LNCaP clone FGC (cell line): ENCODE measurements at regions not wholly inside any gene's neighbourhood (a gene's known extent, or its start where the extent isn't known, plus 50 kb on each side); places are given as distances from the start of the nearest gene placed in this dataset.
"Not testable (repeated sequence)": the region's sequence is repeated elsewhere in the genome, so short reads cannot be mapped to it uniquely, and the experiment has no call there.

Source experiments
- DNase-seq: peaks from one replicate; pipeline ENCODE4 v3.0.0-alpha.2; 2011; ENCODE audit warnings: low read depth
- H3K4me3 ChIP-seq: 2 replicates; pipeline ENCODE4 v1.5.1; 2011; ENCODE audit warnings: mild to moderate bottlenecking, low read depth, low read length, control low read depth
- TF ChIP-seq, protein P1 (sequence below): IDR thresholded peaks from 2 replicates; pipeline ENCODE4 v1.5.1; 2012; ENCODE audit warnings: mild to moderate bottlenecking; ENCODE audit not compliant: control insufficient read depth, insufficient read depth; ENCODE audit errors: extremely low read depth

DNA sequence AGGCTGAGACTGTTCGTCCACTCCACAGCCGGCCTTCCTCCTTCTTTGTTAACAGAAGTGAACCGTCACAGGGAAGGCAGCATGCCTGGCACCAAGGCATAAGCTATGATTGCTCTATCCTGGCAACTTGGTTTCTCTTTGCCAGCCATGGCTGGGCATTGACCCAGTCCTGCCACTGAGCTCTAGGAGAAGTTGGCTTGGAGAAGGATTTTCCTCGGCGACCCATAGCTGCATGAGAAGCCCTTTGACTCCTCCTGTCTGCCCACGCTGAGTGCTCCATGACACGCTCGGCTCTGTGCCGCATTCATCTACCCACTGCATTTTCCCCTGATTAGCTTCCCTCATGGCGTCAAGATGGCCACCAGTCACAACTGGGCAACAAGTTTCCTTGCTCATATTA, 111.8 kb upstream of the EXOC2 start:
- H3K4me3 ChIP-seq, result no peak overlapping the region
- DNase-seq, result no peak
- TF ChIP-seq, protein P1, sequence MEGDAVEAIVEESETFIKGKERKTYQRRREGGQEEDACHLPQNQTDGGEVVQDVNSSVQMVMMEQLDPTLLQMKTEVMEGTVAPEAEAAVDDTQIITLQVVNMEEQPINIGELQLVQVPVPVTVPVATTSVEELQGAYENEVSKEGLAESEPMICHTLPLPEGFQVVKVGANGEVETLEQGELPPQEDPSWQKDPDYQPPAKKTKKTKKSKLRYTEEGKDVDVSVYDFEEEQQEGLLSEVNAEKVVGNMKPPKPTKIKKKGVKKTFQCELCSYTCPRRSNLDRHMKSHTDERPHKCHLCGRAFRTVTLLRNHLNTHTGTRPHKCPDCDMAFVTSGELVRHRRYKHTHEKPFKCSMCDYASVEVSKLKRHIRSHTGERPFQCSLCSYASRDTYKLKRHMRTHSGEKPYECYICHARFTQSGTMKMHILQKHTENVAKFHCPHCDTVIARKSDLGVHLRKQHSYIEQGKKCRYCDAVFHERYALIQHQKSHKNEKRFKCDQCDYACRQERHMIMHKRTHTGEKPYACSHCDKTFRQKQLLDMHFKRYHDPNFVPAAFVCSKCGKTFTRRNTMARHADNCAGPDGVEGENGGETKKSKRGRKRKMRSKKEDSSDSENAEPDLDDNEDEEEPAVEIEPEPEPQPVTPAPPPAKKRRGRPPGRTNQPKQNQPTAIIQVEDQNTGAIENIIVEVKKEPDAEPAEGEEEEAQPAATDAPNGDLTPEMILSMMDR, result no peak

DNA sequence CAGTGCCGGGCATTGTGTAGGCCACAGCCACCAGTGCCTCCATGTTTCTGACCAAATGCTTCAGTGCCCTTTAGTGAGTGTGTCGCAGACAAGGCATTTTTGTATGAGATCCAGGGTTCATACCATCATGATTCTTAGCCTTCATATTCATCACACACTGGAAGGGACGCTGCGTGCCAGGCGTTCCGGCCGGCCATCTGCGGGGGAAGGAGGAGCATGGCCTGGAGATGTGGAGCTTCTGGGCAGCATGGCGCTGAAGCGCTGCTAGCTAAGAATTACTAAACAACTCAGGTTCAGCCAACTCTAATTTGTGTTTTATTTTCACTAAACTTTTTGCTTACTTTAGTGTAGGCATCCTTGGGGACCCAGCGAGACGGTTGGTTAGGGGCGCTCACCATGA, 111.4 kb upstream of the EXOC2 start:
- H3K4me3 ChIP-seq, result no peak overlapping the region
- DNase-seq, result no peak
- TF ChIP-seq, protein P1, result no peak

DNA sequence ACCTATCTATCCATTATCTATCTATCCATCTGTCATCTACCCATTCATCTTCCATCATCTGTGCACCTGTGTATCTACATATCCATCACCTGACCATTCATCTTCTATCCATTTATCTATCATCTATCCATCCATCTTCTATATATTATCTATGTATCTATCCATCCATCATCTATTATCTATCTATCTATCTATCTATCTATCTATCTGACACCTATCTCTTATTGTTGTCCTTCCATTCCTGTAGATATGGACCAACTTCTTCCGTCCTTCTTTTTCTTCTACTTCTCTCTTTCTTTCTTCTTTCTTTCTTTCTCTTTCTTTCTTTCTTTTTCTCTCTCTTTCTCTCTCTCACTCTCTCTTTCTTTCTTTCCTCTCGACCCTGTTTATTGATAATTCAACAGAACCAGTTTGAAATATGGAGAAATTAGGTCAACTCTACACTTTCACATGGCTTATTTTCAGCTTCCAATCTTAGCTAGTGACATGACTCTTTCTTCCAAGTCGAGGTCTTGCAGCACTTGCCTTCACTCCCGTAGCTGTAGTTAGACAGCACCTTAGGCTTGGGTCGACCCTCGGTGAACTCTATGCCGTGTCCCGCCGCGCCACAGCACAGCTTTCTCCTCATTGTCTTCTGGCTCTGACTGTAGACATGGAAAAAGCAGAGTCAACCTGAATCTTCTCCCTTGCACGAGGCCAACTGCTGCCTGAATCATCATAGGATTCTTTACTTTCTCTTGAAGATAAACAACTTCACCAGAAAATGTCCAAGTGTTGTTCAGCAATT, 110.4 kb upstream of the EXOC2 start:
- TF ChIP-seq, protein P1, result no peak
- no peak for DNase-seq
- H3K4me3 ChIP-seq, result no peak overlapping the region

DNA sequence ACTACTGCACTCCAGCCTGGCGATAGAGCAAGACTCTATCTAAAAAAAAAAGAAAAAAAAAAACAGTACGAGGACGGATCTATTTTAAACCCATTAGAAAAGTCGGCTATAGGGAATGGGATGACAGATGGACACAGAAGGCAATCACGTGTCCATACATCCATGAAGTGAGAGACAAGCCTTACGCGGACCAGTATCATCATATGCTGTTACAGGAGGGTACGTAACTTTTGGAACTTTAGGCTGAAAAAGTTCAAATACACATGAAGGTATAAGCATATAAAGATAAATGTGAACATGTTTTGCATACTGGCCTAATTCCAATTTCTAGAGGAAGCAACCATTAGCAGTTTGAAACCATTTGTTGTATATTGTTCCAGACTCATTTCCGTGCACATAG, 109.8 kb upstream of the EXOC2 start:
- DNase-seq, result no peak
- no peak overlapping the region for H3K4me3 ChIP-seq
- TF ChIP-seq, protein P1, result no peak

DNA sequence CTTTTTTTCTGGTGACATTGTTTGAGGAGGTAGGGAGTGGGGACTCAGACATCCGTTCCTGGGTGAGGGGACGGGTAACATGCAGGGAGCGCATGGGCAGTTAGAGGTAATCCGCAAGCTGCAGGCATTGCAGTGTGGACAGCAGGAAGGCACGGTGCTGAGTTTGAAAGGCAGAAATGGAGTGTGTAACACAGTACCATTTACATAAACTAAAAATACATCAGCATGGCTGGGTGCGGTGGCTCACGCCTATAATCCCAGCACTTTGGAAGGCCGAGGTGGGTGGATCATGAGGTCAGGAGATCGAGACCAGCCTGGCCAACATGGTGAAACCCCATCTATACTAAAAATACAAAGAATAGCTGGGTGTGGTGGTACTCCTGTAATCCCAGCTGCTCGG, 109.3 kb upstream of the EXOC2 start:
- H3K4me3 ChIP-seq, DNase-seq: not testable (repeated sequence)

DNA sequence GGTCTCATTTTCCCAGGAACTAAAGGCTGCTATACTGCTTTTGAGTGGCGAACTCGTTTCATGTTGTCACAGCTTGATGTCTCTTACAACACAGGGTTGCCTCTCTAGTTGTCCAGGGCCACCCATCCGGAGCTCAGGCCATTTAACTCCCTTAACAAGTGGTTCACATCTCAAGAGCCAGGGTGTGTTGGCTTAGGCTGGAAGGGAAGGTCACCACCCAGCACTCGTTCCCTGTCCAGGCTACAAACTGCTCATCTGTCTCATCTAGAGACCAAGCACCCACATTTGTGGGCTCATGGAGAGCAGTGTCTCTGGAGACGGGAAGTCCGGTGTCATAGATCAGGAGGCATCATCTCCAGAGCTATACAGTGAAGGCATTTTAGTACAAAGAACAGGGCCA, 106.8 kb upstream of the EXOC2 start:
- DNase-seq, result no peak
- TF ChIP-seq, protein P1, result no peak
- H3K4me3 ChIP-seq, result no peak overlapping the region

DNA sequence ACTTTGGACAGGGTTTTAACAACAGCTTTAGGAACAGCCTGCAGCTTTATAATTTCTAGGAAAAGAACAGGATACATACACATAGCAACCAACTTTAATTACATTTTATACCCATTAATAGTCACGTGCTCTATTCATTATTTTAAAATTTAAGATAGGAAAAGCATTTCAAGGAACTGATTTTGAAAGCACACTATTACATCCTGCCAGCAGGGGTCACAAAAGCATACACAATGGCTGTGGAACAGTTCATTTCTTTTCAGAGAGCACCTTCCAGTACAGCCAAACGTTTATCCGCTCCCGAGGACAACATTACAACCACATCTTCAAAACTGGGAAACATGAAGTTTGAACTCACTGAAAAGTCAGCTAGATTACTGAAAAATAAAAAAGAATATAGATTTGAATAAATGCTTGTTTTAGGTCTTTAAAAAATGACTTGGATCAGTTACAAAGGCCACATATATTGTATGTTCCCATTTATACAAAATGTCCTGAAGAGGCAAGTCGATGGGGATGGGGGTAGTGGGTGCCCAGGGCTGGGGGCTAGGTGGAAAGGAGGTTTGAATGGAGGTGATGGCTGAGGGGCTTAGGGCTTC, 104.6 kb upstream of the EXOC2 start:
- DNase-seq, result peak; percentile 30
- TF ChIP-seq, protein P1, result peak; percentile 66
- H3K4me3 ChIP-seq, result no peak overlapping the region
